H9 (cell line): ENCODE measurements at regions not wholly inside any gene's neighbourhood (a gene's known extent, or its start where the extent isn't known, plus 50 kb on each side); places are given as distances from the start of the nearest gene placed in this dataset.

Experiments
- DNase-seq: peaks from one replicate; pipeline ENCODE4 v3.0.0-alpha.2; 2017
- H2AFZ ChIP-seq: one replicate; pipeline ENCODE4 v1.6.1; 2013; ENCODE audit warnings: mild to moderate bottlenecking, low read length, control low read depth, moderate library complexity
- H2AK5ac ChIP-seq: 2 replicates; pipeline ENCODE4 v1.6.1; 2013; ENCODE audit warnings: low read length, control low read depth, mixed read lengths; ENCODE audit not compliant: insufficient read length
- H2BK120ac ChIP-seq: one replicate; pipeline ENCODE4 v1.6.1; 2013; ENCODE audit warnings: low read depth, mild to moderate bottlenecking, low read length, control low read depth, inconsistent platforms; ENCODE audit not compliant: poor library complexity, severe bottlenecking
- H2BK12ac ChIP-seq: 2 replicates; pipeline ENCODE4 v1.6.1; 2013; ENCODE audit warnings: low read length, control low read depth, mixed read lengths, low read depth; ENCODE audit not compliant: insufficient read length
- H2BK15ac ChIP-seq: 2 replicates; pipeline ENCODE4 v1.6.1; 2013; ENCODE audit warnings: low read depth, low read length, control low read depth
- H2BK20ac ChIP-seq: one replicate; pipeline ENCODE4 v1.6.1; 2013; ENCODE audit warnings: low read depth, mild to moderate bottlenecking, low read length, control low read depth, inconsistent platforms; ENCODE audit not compliant: poor library complexity, severe bottlenecking
- H2BK5ac ChIP-seq: 2 replicates; pipeline ENCODE4 v1.6.1; 2013; ENCODE audit warnings: low read length, control low read depth, mixed read lengths; ENCODE audit not compliant: insufficient read length
- H3K14ac ChIP-seq: 2 replicates; pipeline ENCODE4 v1.6.1; 2013; ENCODE audit warnings: low read length, control low read depth; ENCODE audit not compliant: insufficient read depth
- H3K18ac ChIP-seq: 2 replicates; pipeline ENCODE4 v1.6.1; 2013; ENCODE audit warnings: low read depth, mild to moderate bottlenecking, mixed read lengths, low read length, control low read depth; ENCODE audit not compliant: insufficient read length
- H3K23ac ChIP-seq: 2 replicates; pipeline ENCODE4 v1.6.1; 2013; ENCODE audit warnings: low read length, control low read depth, mixed read lengths, low read depth; ENCODE audit not compliant: insufficient read length
- H3K23me2 ChIP-seq: 2 replicates; pipeline ENCODE4 v1.6.1; 2013; ENCODE audit warnings: low read depth, mild to moderate bottlenecking, mixed read lengths, low read length, control low read depth; ENCODE audit not compliant: insufficient read length, poor library complexity, severe bottlenecking
- H3K27ac ChIP-seq: 2 replicates; pipeline ENCODE4 v1.5.1; 2013; ENCODE audit warnings: low read length, control low read depth, mixed read lengths, low read depth; ENCODE audit not compliant: insufficient read length
- H3K27me3 ChIP-seq: 2 replicates; pipeline ENCODE4 v1.6.1; 2013; ENCODE audit warnings: low read length, control low read depth, inconsistent platforms; ENCODE audit not compliant: insufficient read depth
- H3K4ac ChIP-seq: 2 replicates; pipeline ENCODE4 v1.6.1; 2013; ENCODE audit warnings: low read depth, mild to moderate bottlenecking, control low read depth, inconsistent platforms, low read length, moderate library complexity
- H3K4me1 ChIP-seq: 2 replicates; pipeline ENCODE4 v1.6.1; 2013; ENCODE audit warnings: low read length, control low read depth, inconsistent platforms; ENCODE audit not compliant: insufficient read depth
- H3K4me2 ChIP-seq: 2 replicates; pipeline ENCODE4 v1.6.1; 2013; ENCODE audit warnings: low read length, control low read depth, mixed read lengths; ENCODE audit not compliant: insufficient read length, insufficient read depth
- H3K56ac ChIP-seq: 2 replicates; pipeline ENCODE4 v1.6.1; 2013; ENCODE audit warnings: low read depth, mild to moderate bottlenecking, mixed read lengths, low read length, control low read depth; ENCODE audit not compliant: insufficient read length
- H3K79me1 ChIP-seq: 2 replicates; pipeline ENCODE4 v1.6.1; 2013; ENCODE audit warnings: low read depth, mild to moderate bottlenecking, moderate library complexity, low read length, control low read depth, inconsistent platforms; ENCODE audit not compliant: insufficient read depth, poor library complexity, severe bottlenecking
- H3K79me2 ChIP-seq: 2 replicates; pipeline ENCODE4 v1.6.1; 2013; ENCODE audit warnings: low read length, control low read depth, inconsistent platforms; ENCODE audit not compliant: insufficient read depth
- H3K9ac ChIP-seq: 2 replicates; pipeline ENCODE4 v1.6.1; 2013; ENCODE audit warnings: low read length, control low read depth, mixed read lengths; ENCODE audit not compliant: insufficient read length; ENCODE audit errors: extremely low read depth
- H3K9me3 ChIP-seq: one replicate; pipeline ENCODE4 v1.6.1; 2013; ENCODE audit warnings: low read depth, low read length, inconsistent platforms; ENCODE audit not compliant: control insufficient read depth
- H3T11ph ChIP-seq: one replicate; pipeline ENCODE4 v1.6.1; 2013; ENCODE audit warnings: mild to moderate bottlenecking, low read length, control low read depth, inconsistent platforms
- H4K20me1 ChIP-seq: one replicate; pipeline ENCODE4 v1.6.1; 2013; ENCODE audit not compliant: control insufficient read depth, insufficient read length, insufficient read depth
- H4K5ac ChIP-seq: 2 replicates; pipeline ENCODE4 v1.6.1; 2013; ENCODE audit warnings: low read depth, mild to moderate bottlenecking, mixed read lengths, low read length, control low read depth; ENCODE audit not compliant: insufficient read length
- H4K8ac ChIP-seq: replicated peaks from 2 replicates; pipeline ENCODE4 v1.6.1; 2013; ENCODE audit warnings: low read length, control low read depth, mixed read lengths, low read depth; ENCODE audit not compliant: insufficient read length
- H4K91ac ChIP-seq: 2 replicates; pipeline ENCODE4 v1.6.1; 2013; ENCODE audit warnings: low read depth, mild to moderate bottlenecking, moderate library complexity, mixed read lengths, low read length, control low read depth; ENCODE audit not compliant: insufficient read length
- H3K27ac Mint-ChIP-seq, 3 experiments: 2 replicates in 2 of 3; 3 replicates in 1 of 3; pipeline ENCODE4 v1.8.0; 2020 to 2021; ENCODE audit warnings: mixed read lengths in 3 of 3, mild to moderate bottlenecking in 1 of 3, moderate library complexity in 1 of 3
- H3K27me3 Mint-ChIP-seq: 2 replicates; pipeline ENCODE4 v1.8.0; 2021; ENCODE audit warnings: low read depth, mild to moderate bottlenecking, moderate library complexity, mixed read lengths
- H3K36me3 Mint-ChIP-seq, 3 experiments: 2 replicates in 2 of 3; 3 replicates in 1 of 3; pipeline ENCODE4 v1.8.0; 2020 to 2021; ENCODE audit warnings: low read depth in 3 of 3, mixed read lengths in 3 of 3; ENCODE audit not compliant: insufficient read depth in 1 of 3
- H3K4me1 Mint-ChIP-seq, 2 experiments: 2 replicates each; pipeline ENCODE4 v1.8.0; 2020; ENCODE audit warnings: mixed read lengths in 2 of 2
- H3K4me3 Mint-ChIP-seq, 2 experiments: 2 replicates in 1 of 2; 3 replicates in 1 of 2; pipeline ENCODE4 v1.8.0; 2020 to 2021; ENCODE audit warnings: mild to moderate bottlenecking in 2 of 2, mixed read lengths in 2 of 2, moderate library complexity in 1 of 2
- H3K9me3 Mint-ChIP-seq, 2 experiments: 2 replicates in 1 of 2; 3 replicates in 1 of 2; pipeline ENCODE4 v1.8.0; 2020; ENCODE audit warnings: mild to moderate bottlenecking in 2 of 2, mixed read lengths in 2 of 2, moderate library complexity in 1 of 2
- CTCF ChIP-seq: fragments of 200-600 bp; sonication (generic); conservative IDR thresholded peaks from 3 replicates; pipeline ENCODE4 v1.8.0; 2021; ENCODE audit warnings: antibody characterized with exemption, mild to moderate bottlenecking
- WGBS: extraction: QIAGEN DNeasy Blood & Tissue Kit; methylation state at CpG from one replicate; pipeline ENCODE4 v1.1.7; 2013; ENCODE audit warnings: missing lambda C conversion rate, low lambda C conversion rate, mixed read lengths; ENCODE audit not compliant: insufficient read length; ENCODE audit errors: extremely low coverage; 5-methylcytosine and 5-hydroxymethylcytosine counted together

GRCh38 chr3:177443469-177443868 lies 246.2 kb upstream of the TBL1XR1 start:
- no peak overlapping the region for H4K91ac ChIP-seq
- H2BK5ac ChIP-seq, result no peak overlapping the region
- H4K8ac ChIP-seq, result no peak overlapping the region
- H3K23ac ChIP-seq, result no peak overlapping the region
- no peaks in the 10 kb centered on the region for H3K4me1 Mint-ChIP-seq
- no peaks in the 10 kb centered on the region for H3K79me1 ChIP-seq
- H3K9ac ChIP-seq, result no peak overlapping the region
- H3K9me3 ChIP-seq, result no peaks in the 10 kb centered on the region
- H3K23me2 ChIP-seq, result no peaks in the 10 kb centered on the region
- H3K27ac Mint-ChIP-seq, result no peak overlapping the region; a peak in 1 of 7 replicates
- no peak overlapping the region for H3K4me3 Mint-ChIP-seq
- no peaks in the 10 kb centered on the region for H3K4me1 ChIP-seq
- no peak overlapping the region for H4K5ac ChIP-seq
- no peaks in the 10 kb centered on the region for H4K20me1 ChIP-seq
- no peak overlapping the region for H3K14ac ChIP-seq
- H3K27me3 Mint-ChIP-seq, result no peaks in the 10 kb centered on the region
- H3K18ac ChIP-seq, result no peak overlapping the region
- no peak overlapping the region for H2BK12ac ChIP-seq
- H2AK5ac ChIP-seq, result no peak overlapping the region
- no peaks in the 10 kb centered on the region for H3K36me3 Mint-ChIP-seq
- H3T11ph ChIP-seq, result no peak overlapping the region
- no peak overlapping the region for H3K4ac ChIP-seq
- H3K27ac ChIP-seq, result no peak overlapping the region
- H3K56ac ChIP-seq, result no peak overlapping the region
- no peak overlapping the region for H3K4me2 ChIP-seq
- no peak overlapping the region for H2BK15ac ChIP-seq
- no peaks in the 10 kb centered on the region for H3K79me2 ChIP-seq
- WGBS, result no CpG with 5 or more reads among the region's 3 CpGs
- DNase-seq, result no peak
- no peaks in the 10 kb centered on the region for H3K9me3 Mint-ChIP-seq
- no peak overlapping the region for H2BK120ac ChIP-seq
- no peaks in the 10 kb centered on the region for H3K27me3 ChIP-seq
- no peak overlapping the region for H2BK20ac ChIP-seq
- no peak for TF ChIP-seq CTCF
- no peak overlapping the region for H2AFZ ChIP-seq
